HG03066 (cell line): ENCODE measurements at regions not wholly inside any gene's neighbourhood (a gene's known extent, or its start where the extent isn't known, plus 50 kb on each side); places are given as distances from the start of the nearest gene placed in this dataset.

ENCODE experiments used
- ATAC-seq: cut with Tn5 transposase; IDR thresholded peaks from one replicate; pipeline ENCODE4 v1.9.1; 2021; ENCODE audit warnings: low read depth; ENCODE audit not compliant: unreplicated experiment

DNA sequence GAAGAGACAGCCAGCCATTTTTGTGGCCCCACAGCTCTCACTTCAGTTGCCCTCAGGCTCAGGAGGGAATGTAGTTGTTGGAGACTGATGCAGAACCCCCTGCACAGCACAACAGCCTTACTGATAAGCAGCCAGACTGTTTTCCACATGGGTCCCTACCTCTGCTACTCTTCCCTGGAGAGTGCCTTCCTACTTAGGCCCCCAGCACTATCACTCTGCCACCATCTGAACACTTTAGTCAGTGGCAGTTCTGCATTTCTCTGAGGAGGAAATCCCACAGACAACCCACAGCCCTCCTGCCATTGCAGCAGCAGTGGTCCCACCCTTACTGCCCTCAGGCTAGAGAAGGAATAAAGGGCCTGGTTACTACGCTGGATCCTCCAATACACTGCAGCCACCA, 61.8 kb upstream of the PTPRD start:
- ATAC-seq: no peak

DNA sequence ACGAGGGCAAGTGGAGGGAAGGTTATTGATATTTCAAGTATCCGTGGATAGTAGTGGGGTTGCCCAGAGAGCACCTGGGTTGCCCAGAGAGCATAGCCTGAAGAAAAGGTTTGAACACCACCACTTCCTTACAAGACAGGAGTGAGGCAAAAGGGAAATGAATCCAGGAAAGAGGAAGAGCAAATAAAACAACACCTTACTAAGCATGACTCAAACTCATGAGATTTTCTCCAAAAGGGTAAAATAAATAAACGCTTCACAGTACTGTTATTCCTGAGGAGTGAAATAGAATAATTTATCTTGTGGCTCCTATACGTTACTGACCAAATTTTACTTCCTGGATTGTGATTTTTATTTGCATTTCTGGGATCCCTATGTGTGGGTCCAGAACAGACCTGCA, 65.2 kb upstream of the PTPRD start:
- ATAC-seq: no peak

DNA sequence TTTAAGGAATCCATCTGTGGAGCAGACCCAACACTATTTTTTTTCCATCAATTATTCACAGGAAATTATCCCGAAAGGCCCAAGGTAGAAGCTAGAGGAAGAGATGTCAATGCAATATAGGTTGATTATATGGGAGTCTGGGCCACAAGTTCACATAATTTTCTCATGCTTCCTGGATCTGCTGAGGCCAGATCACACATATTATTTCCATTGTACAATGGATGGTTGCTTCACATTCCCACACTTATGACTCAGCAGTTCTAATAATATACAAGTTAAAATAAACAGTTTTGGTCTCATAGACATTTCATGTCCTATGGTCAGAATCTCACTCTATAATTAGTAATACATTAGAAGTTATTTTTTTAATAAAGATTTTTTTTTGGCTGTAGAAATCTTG, 66.0 kb upstream of the PTPRD start:
- no peak for ATAC-seq

DNA sequence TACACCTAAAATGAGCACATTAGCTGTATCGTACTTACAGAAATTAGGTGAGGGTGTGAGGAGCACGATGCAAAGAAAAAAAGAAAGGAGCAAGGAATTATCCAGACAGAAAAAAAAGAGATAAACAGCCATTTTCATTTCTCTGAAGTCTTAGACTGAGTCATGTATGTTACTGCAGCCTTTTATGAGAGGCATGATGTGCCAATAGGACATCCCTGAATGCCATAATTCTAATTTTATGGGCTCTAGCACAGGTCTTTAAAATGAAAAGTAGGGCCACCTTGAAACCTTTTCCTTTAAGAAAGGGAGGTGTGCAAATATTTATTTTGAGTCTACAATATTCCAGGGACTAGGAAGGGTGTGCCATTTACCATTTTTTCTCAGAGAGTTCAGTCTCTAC, 74.1 kb upstream of the PTPRD start:
- ATAC-seq: no peak

DNA sequence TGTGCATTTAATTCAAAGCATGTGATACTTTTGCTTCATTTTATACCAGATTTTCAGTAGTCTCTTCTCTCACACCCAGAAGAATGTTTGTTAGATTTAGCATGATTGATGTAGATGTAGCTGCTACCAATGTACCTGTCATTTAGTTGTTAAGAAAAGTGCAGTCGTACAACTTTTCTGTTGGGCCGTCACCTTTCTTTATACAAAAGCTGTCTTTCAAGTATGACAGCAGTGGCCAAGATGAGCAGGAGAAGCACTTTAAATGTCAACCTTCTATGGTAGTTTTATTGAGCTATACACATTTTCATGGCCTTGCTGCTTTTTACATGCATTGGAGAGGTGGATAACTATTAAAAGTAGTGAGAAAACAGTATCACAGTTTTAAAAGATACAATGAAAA, 77.7 kb upstream of the PTPRD start:
- no peak for ATAC-seq

DNA sequence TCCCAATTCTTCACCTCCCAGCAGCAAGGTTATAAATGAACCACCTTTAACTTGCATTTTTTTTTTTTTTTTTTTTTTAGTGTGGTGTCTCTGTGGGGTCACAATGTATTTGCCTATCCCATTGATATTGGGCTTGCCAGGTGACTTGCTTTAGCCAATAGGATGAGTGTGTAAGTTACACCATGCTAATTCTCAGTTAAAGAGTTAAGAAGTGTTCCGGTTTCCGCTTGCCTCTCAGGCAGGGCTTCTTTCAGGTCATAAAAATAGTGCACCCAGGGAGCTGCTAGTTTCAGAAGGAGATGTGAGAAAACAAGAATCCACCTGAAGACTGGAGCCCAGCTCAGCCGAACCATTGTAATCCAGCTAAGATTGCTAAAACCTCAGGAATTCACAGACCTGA, 84.2 kb upstream of the PTPRD start:
- ATAC-seq: no peak

DNA sequence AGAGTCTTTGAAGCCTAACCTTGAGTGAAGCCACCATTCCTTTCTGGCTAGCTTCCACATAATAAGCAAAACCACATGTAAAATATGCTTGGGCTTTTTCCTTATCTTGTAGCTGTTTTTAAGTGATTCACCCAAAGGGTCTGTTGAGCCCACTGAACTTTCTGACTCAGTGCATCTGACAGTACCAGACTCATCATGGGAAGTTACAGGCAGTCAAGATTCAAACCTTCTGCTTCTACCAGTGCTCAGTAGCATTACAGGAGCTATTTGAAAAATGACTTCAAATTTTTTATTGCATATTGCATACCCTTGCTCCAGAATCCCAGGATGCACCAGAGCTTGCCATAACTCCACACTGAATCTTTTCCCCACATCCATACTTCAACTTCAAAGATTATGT, 87.5 kb upstream of the PTPRD start:
- ATAC-seq: no peak

DNA sequence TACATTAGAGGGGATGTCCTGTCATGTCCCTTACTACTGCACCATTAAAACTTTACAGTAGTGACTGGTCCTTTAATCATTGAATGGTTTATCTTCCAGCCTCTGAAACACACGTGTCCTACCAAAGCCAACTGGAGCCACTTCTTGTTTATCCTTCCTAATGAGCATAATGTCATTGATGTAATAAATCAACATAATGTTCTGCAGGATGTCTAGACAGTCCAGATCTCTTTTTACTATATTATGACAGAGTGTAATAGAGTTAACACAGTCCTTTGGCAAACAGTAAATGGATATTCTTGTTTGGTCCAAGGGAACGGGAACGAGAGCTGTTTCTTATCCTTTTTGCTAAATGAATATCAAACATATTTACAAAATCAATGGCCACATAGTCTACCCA, 88.1 kb upstream of the PTPRD start:
- no peak for ATAC-seq

DNA sequence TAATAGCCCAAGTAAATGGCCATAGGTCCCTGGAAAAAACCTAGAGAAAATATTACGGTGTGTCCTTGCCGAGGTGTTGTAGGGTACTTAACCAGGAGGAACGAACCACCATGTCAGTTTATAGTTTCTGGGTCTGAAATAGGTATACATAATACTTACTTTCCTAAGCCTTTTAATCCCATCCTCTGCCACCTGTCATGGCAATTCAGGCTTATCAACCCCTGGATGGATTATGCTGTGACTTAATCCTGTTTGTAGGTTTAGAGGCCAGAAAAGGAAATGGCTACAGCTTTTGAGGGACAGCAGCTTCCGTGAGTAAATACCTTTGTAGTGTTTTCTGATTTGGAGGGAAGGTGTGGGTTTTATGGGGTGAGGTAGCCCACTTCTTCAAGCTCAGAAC, 89.1 kb upstream of the PTPRD start:
- no peak for ATAC-seq

DNA sequence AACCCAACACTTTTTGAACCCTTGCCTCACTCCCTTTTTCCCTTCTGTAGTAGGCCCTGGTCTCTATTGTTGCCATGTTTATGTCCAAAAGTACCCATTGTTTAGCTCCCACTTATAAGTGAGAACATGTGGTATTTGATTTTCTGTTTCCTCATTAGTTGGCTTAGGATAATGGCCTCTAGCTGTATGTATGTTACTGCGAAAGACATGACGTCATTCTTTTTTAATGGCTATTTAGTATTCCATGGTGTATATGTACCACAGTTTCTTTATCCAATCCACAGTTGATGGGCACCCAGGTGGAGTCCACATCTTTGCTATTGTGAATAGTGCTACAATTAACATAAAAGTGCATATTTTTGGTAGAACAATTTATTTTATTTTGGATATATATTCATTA, 90.3 kb upstream of the PTPRD start:
- ATAC-seq: no peak

DNA sequence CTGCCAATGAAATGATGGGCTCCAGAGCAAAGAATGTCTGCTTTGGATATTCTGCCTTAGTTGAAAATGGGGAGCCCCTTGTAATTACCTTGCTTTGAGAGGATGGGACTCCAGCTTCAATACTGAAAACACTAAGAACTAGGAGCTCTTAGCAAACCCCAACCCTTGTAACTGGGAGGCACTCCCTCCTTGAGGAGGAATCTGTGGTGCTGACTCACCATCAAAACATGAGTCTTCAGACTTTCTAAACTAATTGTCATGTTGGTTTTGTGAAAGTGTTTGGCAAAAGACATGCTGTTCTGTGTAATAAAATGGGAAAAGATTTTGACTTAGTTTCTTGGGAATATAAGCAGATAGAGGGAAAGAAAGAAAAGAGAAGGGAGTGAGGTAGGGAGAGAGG, 91.9 kb upstream of the PTPRD start:
- no peak for ATAC-seq

DNA sequence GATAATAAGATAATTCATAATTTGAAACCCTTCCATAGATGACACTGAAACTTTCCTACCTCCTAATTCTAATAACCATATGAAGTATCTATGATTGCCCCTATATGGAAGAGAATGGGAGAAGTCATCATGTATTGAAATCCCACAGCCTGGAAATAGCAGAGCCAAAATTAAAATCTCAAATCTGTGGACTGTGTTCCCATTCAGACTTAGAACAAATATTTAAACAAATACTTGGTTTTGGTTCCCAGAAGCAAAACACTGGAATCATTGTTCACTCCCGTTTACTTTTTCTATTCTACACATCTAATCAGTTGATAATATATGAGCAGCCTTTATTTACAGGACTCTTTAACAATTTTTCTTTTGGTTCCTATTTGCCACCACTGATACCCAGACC, 92.6 kb upstream of the PTPRD start:
- ATAC-seq: no peak

DNA sequence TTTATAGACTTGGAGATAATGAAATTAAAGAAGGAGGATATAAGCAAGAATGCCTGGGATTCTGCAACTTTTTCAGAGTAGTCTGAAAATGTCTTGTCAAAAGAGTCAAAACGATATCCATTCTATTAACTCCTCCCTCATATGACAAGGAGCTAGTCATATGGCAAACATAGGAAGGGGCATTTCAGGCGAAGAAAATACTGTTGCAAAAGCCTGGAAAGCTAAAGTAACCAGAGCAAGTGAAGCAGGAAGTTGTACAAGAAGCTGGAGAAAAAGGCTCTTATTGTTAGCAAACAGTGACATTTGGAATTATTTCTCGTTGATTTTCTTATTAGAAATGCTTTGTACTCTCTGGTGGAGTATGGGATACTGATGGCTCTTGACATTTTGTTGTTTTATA, 94.0 kb upstream of the PTPRD start:
- ATAC-seq: no peak

DNA sequence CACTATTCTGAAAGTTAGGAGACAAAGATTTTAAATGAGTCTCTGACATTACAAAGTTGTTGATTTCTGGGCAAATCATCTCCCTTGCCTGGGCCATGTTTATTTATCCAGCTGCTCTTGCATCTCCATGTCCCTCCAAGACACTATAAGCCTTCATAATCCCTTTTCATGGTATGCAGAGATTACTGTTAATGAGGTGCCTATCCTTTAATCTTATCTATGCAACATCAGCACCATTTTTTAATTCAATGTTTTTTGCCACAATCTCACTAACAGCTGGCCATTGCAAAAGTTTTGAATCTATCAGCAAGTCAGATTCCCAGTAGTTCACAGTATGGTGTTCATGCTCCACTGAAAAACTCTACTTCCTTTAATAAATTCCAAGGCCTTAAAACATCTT, 108.5 kb upstream of the PTPRD start:
- ATAC-seq: no peak

DNA sequence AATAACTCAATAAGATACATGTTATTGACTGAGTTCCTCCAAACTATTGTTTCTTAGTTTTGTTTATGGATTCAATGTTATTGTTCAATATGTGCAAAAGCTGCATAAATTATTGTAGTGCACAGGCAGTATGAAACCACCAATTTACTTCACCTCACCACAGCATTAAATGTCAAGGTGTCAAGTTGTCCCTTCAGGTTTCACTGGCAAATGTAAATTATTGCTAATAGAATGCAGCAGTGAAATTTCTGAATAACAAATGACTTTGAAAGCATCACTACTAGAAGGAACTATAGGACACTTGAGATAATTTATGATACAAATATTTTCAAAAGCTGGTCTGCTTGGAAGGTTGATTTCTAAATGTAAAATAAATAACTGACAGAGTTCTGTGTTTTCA, 116.4 kb upstream of the PTPRD start:
- ATAC-seq: no peak

DNA sequence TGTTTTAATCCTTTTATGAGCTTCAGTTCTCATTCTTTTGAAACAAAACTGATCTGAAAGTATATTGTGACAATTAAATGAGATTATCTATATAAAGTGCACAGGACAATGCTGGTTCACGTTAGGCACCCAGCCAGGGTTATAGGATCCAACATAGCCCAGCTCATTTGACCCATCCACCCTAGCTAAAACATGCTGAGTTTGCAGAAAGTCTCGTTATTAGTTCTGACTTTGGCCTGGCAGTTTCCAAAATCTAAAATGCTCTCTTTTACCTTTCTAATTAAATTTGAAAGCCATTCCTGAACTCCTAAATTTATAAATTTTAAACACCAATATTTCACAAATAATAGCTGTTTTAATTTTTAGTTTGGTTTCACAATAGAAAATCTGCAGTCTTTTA, 131.9 kb upstream of the PTPRD start:
- ATAC-seq: no peak

DNA sequence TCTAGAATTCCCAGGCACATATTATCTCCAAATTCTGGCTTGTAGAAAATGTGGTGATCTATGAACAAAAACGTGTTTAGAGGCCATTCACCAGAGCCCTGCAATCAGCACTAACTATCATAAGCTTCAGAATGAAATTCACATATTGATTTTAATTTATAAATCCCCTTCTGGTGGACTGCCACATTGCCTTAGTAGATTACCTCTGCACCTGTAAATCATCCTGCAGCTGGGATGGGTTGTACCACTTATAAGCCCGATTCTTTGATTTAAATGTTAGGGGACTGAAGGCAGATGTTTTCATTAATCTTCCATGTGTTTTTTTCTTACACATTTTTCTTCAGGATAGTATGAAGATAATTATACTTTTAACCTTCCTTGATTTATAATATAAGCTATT, 140.7 kb upstream of the PTPRD start:
- no peak for ATAC-seq

DNA sequence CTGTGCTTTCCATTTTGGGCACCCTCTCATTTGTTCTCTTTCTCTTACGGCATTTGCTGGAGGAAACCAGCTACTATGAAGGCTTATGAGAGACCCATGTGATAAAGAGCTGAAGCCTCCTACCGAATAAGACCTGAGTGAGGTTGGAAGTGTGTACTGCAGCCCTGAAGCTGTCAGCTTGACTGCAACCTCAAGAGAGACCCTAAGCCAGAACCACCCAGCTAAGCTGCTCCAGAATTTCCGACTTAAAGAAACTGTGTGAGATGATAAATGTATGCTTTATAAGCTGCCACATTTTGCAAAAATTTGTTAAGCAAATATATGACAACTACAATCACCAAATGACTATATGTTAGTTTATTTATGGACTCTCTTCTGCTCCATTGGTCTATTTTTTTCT, 151.7 kb upstream of the PTPRD start:
- ATAC-seq: no peak

DNA sequence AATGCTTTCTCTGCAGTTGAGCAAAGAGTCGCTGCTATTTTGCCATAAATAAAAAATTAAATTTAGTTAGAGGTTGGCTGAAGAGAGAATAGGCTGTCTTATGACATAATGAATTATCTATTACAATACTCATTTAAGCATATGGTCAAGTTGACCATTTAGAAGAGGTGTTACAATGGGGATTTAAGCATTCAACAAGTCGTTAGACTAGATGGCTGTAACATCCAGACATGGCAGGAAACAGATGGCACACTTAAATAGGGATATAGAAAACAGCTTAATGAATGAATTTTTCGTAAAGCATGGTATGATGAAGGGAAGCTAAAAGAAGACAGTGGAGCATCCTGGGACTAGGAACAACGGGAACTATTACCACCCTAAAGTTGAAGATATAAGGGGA, 160.3 kb upstream of the PTPRD start:
- no peak for ATAC-seq

DNA sequence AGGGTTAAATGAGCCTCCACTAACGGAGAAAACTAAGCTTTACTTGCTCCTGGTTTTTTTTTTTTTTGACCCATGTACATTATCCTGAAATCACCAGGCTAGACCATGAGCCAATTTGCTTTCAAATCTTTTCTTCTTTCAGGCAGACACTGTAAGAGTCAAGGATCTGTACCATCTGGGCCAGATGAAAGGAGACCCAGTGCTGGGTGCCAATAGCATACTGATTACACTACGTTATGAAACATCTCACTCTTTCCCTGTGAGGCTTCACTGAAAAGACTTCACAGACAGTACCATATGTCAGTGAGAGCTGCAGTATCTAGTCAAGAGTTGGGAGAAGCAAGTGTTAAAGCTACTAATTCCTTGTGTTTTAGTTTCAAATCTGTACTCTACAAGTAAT, 161.2 kb upstream of the PTPRD start:
- no peak for ATAC-seq

DNA sequence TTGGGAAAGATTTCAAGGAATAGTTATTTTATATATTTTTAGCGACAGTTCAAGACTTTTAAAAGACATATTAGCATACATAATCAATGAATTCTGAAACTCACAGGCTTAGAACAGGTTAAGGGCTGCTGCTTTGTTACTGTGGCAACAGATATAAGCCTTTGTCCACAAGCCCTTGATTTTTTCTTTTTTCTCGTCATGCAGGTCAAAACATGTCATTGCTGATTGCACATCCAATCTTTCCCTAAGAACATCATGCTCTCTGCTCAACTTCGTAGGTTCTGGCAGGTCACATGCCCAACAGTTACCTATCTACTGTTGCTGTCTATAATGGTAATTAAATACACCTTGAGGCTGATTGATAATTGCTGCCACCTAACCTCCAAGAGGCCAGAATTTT, 172.5 kb upstream of the PTPRD start:
- no peak for ATAC-seq

DNA sequence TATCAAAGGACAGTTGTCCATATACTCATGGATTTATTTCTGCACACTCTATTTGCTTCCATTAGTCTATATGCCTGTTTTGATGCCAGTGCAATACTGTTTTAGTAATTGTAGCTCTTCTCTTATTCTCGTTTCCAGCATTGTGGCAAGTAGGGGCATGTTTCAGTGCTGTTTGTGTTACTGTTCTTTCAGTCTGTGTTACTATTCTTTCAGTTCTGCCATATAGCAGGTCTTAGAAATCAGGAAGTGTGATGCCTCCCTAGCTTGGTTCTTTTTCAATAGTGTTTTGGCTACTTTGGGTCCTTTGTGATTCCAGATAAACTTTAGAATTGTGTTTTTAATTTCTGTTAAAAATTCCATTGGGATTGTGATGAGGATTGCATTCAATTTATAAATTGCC, 180.5 kb upstream of the PTPRD start:
- ATAC-seq: no peak

DNA sequence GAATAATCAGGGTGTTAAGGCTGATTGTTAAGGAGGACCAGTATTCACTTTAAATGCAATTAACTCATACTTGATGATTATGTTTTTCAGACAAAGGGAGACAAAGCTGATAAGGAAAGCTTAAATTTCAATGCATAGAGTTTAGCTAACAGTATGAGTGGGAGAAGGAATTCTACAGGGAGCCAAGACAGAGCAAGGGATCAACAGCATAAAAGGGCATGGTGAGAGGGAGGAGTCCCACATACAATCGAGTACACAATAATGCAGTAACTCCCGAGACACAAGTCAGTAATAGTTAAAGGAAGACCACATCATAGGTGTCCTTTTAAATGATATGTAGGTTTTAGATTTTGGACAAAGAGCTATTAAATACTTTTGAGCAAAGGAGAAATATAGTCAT, 191.7 kb upstream of the PTPRD start:
- no peak for ATAC-seq

DNA sequence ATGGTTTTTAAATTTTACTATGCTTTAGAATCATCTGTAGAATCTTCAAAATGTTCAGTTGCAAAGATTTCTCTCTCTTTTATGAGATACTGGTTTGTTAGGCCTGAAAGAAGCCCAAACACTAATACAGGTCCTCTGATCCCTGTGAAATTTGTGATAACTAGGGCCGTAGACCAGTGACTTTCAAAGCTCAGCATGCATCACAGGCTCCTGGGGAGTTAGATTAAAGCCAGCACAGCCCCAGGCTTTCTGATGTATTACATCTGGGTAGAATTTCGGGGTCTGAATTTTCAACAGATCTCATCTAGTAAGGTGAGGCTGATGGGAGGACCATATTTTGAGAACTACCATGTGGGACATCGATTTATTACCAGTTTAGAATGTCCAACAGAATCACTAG, 194.1 kb upstream of the PTPRD start:
- no peak for ATAC-seq
